IMR-90 (cell line): ENCODE measurements at regions not wholly inside any gene's neighbourhood (a gene's known extent, or its start where the extent isn't known, plus 50 kb on each side); places are given as distances from the start of the nearest gene placed in this dataset.

Experiments
- ATAC-seq: fragments of 200-7000 bp; cut with Tn5 transposase; 2 replicates; pipeline ENCODE4 v1.9.1; 2020; ENCODE audit warnings: low read depth, mild to moderate bottlenecking, moderate library complexity
- BruUV-seq: library from RNA; stranded (reverse); fragments of 400-500 nt; replicated peaks from 2 replicates; lab custom pipeline; 2021; lab: Mats Ljungman, UMichigan
- CTCF ChIA-PET: fragments of 300-600 bp; formaldehyde crosslinking; extraction: SDS; loops from one replicate; lab custom pipeline; 2021; ENCODE audit warnings: antibody characterized with exemption; lab: Yijun Ruan, JAX
- POLR2A ChIA-PET: fragments of 300-600 bp; sonication (Branson Sonifier 250); formaldehyde crosslinking; loops from one replicate; lab custom pipeline; 2022; ENCODE audit warnings: antibody characterized with exemption; ENCODE audit not compliant: unreplicated experiment; lab: Charles Lee
- DNase-seq: peaks from one replicate; pipeline ENCODE4 v3.0.0; 2013
- H2AFZ ChIP-seq: replicated peaks from 2 replicates; pipeline ENCODE3; 2013; ENCODE audit warnings: low read length, mild to moderate bottlenecking; ENCODE audit not compliant: poor library complexity
- H2AK5ac ChIP-seq: 2 replicates; pipeline ENCODE4 v1.6.1; 2013; ENCODE audit warnings: low read depth, low read length, inconsistent platforms
- H2AK9ac ChIP-seq: replicated peaks from 2 replicates; pipeline ENCODE3; 2013; ENCODE audit warnings: mild to moderate bottlenecking, low read depth, low read length, moderate library complexity; ENCODE audit not compliant: poor library complexity
- H2BK120ac ChIP-seq: 2 replicates; pipeline ENCODE4 v1.6.1; 2013; ENCODE audit warnings: low read depth, low read length, inconsistent platforms
- H2BK15ac ChIP-seq: 3 replicates; pipeline ENCODE4 v1.6.1; 2013; ENCODE audit warnings: low read depth, low read length, inconsistent platforms
- H2BK20ac ChIP-seq: 2 replicates; pipeline ENCODE4 v1.6.1; 2013; ENCODE audit warnings: low read depth, mild to moderate bottlenecking, inconsistent platforms, low read length, moderate library complexity
- H2BK5ac ChIP-seq: 2 replicates; pipeline ENCODE4 v1.6.1; 2013; ENCODE audit warnings: mild to moderate bottlenecking, low read depth, low read length, inconsistent platforms; ENCODE audit not compliant: poor library complexity, severe bottlenecking
- H3K14ac ChIP-seq: replicated peaks from 2 replicates; pipeline ENCODE4 v1.6.1; 2013; ENCODE audit warnings: low read depth, low read length, inconsistent platforms
- H3K18ac ChIP-seq: 2 replicates; pipeline ENCODE4 v1.6.1; 2013; ENCODE audit warnings: low read depth, low read length, control low read depth
- H3K23ac ChIP-seq: 2 replicates; pipeline ENCODE4 v1.6.1; 2013; ENCODE audit warnings: low read depth, low read length, inconsistent platforms
- H3K27ac ChIP-seq: 2 replicates; pipeline ENCODE4 v1.5.1; 2013; ENCODE audit warnings: mild to moderate bottlenecking, control low read depth, low read length; ENCODE audit not compliant: insufficient read depth
- H3K27me3 ChIP-seq: 2 replicates; pipeline ENCODE4 v1.6.1; 2013; ENCODE audit warnings: low read length; ENCODE audit not compliant: control insufficient read depth, insufficient read depth
- H3K36me3 ChIP-seq: 2 replicates; pipeline ENCODE4 v1.6.1; 2013; ENCODE audit warnings: low read length, mixed read lengths; ENCODE audit not compliant: control insufficient read depth, insufficient read depth
- H3K4ac ChIP-seq: 2 replicates; pipeline ENCODE4 v1.6.1; 2013; ENCODE audit warnings: low read depth, low read length, inconsistent platforms
- H3K4me1 ChIP-seq: 2 replicates; pipeline ENCODE4 v1.6.1; 2013; ENCODE audit warnings: low read length, mixed read lengths; ENCODE audit not compliant: control insufficient read depth, insufficient read depth
- H3K4me2 ChIP-seq: 2 replicates; pipeline ENCODE4 v1.6.1; 2013; ENCODE audit warnings: low read depth, mild to moderate bottlenecking, control low read depth, low read length, moderate library complexity
- H3K4me3 ChIP-seq: 2 replicates; pipeline ENCODE4 v1.5.1; 2013; ENCODE audit warnings: low read depth, mild to moderate bottlenecking, control low read depth, low read length, moderate library complexity; ENCODE audit not compliant: insufficient read depth
- H3K56ac ChIP-seq: 2 replicates; pipeline ENCODE4 v1.6.1; 2013; ENCODE audit warnings: low read length, inconsistent platforms; ENCODE audit not compliant: insufficient read depth; ENCODE audit errors: extremely low read depth
- H3K79me1 ChIP-seq, 2 experiments: 2 replicates each; pipeline ENCODE4 v1.6.1; 2013; ENCODE audit warnings: low read length in 2 of 2, inconsistent platforms in 1 of 2, low read depth in 1 of 2
- H3K9ac ChIP-seq: 2 replicates; pipeline ENCODE4 v1.6.1; 2013; ENCODE audit warnings: low read depth, low read length, control low read depth
- H3K9me1 ChIP-seq: 2 replicates; pipeline ENCODE4 v1.6.1; 2013; ENCODE audit warnings: low read length, inconsistent platforms; ENCODE audit not compliant: insufficient read depth
- H3K9me3 ChIP-seq: 2 replicates; pipeline ENCODE4 v1.6.1; 2013; ENCODE audit warnings: low read length; ENCODE audit not compliant: control insufficient read depth, insufficient read depth
- H4K20me1 ChIP-seq: 2 replicates; pipeline ENCODE4 v1.6.1; 2013; ENCODE audit warnings: low read length, inconsistent platforms; ENCODE audit not compliant: insufficient read depth
- H4K5ac ChIP-seq: 2 replicates; pipeline ENCODE4 v1.6.1; 2013; ENCODE audit warnings: mild to moderate bottlenecking, low read depth, low read length, control low read depth
- H4K8ac ChIP-seq, 2 experiments: 2 replicates each; pipeline ENCODE4 v1.6.1; 2013; ENCODE audit warnings: low read depth in 2 of 2, low read length in 2 of 2, control low read depth in 1 of 2, inconsistent platforms in 1 of 2
- H4K91ac ChIP-seq: 2 replicates; pipeline ENCODE4 v1.6.1; 2013; ENCODE audit warnings: low read depth, low read length, inconsistent platforms; ENCODE audit not compliant: insufficient read depth
- BHLHE40 ChIP-seq: fragments of 150-350 bp; IDR thresholded peaks from 2 replicates; pipeline ENCODE4 v1.6.1; 2016; ENCODE audit warnings: mild to moderate bottlenecking, low read depth, low read length
- CEBPB ChIP-seq: IDR thresholded peaks from 2 replicates; pipeline ENCODE4 v1.6.1; 2012; ENCODE audit warnings: low read depth, low read length, improper control_type of control experiment
- CHD1 ChIP-seq: IDR thresholded peaks from 2 replicates; pipeline ENCODE4 v1.6.1; 2012; ENCODE audit warnings: low read depth, low read length, improper control_type of control experiment
- FOS ChIP-seq: fragments of 150-350 bp; IDR thresholded peaks from 2 replicates; pipeline ENCODE4 v1.6.1; 2016; ENCODE audit warnings: low read depth, low read length
- MAFK ChIP-seq: IDR thresholded peaks from 2 replicates; pipeline ENCODE4 v1.6.1; 2012; ENCODE audit warnings: low read depth, low read length, improper control_type of control experiment
- MAZ ChIP-seq: IDR thresholded peaks from 2 replicates; pipeline ENCODE4 v1.6.1; 2012; ENCODE audit warnings: low read depth, mild to moderate bottlenecking, low read length, improper control_type of control experiment, moderate library complexity, borderline replicate concordance
- MXI1 ChIP-seq: IDR thresholded peaks from 2 replicates; pipeline ENCODE4 v1.6.1; 2012; ENCODE audit warnings: low read depth, mild to moderate bottlenecking, low read length, moderate library complexity, borderline replicate concordance
- NFE2L2 ChIP-seq: fragments of 150-350 bp; IDR thresholded peaks from 2 replicates; pipeline ENCODE4 v1.6.1; 2016; ENCODE audit warnings: low read depth, mild to moderate bottlenecking, low read length
- POLR2A ChIP-seq: IDR thresholded peaks from 2 replicates; pipeline ENCODE4 v1.6.1; 2012; ENCODE audit warnings: mild to moderate bottlenecking, low read depth, low read length
- RAD21 ChIP-seq: IDR thresholded peaks from 2 replicates; pipeline ENCODE4 v1.6.1; 2012; ENCODE audit warnings: low read length, improper control_type of control experiment
- RCOR1 ChIP-seq: IDR thresholded peaks from 2 replicates; pipeline ENCODE4 v1.6.1; 2012; ENCODE audit warnings: mild to moderate bottlenecking, low read length, improper control_type of control experiment; ENCODE audit not compliant: insufficient replicate concordance
- RFX5 ChIP-seq: IDR thresholded peaks from 2 replicates; pipeline ENCODE4 v1.8.0; 2012; ENCODE audit warnings: low read depth, mild to moderate bottlenecking, low read length, moderate library complexity
- SMC3 ChIP-seq: fragments of 150-350 bp; IDR thresholded peaks from 2 replicates; pipeline ENCODE4 v1.6.1; 2016; ENCODE audit warnings: low read depth, mild to moderate bottlenecking, antibody characterized with exemption, low read length, moderate library complexity
- WGBS, 2 experiments: methylation state at CpG; one replicate each; pipeline versions ENCODE4 v1.1.5 to v1.1.7; 2013; ENCODE audit warnings: missing lambda C conversion rate in 2 of 2; ENCODE audit not compliant: insufficient read length in 1 of 2; ENCODE audit errors: extremely low coverage in 2 of 2; 5-methylcytosine and 5-hydroxymethylcytosine counted together
- dilution Hi-C: fragments of 300-500 bp; cut with HindIII; formaldehyde crosslinking; loops from one replicate; pipeline ENCODE4 v1.14.3; 2018; ENCODE audit warnings: low sequenced_read_pairs; ENCODE audit not compliant: unreplicated experiment
- in situ Hi-C: fragments of 300-500 bp; cut with MboI; formaldehyde crosslinking; loops from 3 replicates; pipeline ENCODE4 v1.14.3; 2019; ENCODE audit warnings: low sequenced_read_pairs, inconsistent platforms, mixed read lengths
- intact Hi-C: fragments of 100-400 bp; cut with micrococcal nuclease; formaldehyde crosslinking; loops from 2 replicates; pipeline ENCODE4 v1.10.0; 2022
- TF ChIP-seq, protein P1 (sequence below): conservative IDR thresholded peaks from 2 replicates; pipeline ENCODE4 v1.5.1; 2012; ENCODE audit warnings: mild to moderate bottlenecking, low read depth, low read length, improper control_type of control experiment
- TF ChIP-seq, protein P2 (sequence below): fragments of 150-350 bp; IDR thresholded peaks from 2 replicates; pipeline ENCODE4 v1.6.1; 2016; ENCODE audit warnings: low read depth, mild to moderate bottlenecking, low read length, moderate library complexity, borderline replicate concordance
- TF ChIP-seq, protein P3 (sequence below): fragments of 150-350 bp; IDR thresholded peaks from 2 replicates; pipeline ENCODE4 v1.6.1; 2017; ENCODE audit warnings: mild to moderate bottlenecking, antibody characterized with exemption, low read length, low read depth

DNA sequence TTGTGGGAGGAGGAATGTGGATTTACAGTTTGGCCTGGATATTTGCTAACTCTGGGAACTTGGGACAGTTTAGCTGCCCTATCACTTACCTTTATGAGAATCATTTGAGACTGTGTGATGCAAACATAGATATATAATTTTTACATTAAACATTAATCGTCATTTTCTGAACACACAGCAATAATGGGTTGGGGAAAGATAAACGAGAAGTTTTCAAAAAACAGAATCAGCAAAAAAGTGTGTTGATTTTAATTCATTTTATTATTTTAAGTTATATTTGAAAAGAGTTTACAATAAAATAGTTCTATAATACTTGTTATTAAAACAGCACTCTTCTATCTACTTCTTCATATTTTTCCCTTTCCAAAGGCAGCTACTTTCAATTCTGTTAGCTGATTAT is 813.3 kb downstream of the SLC4A3 start:
- Histone ChIP-seq H3K9ac (no peak overlapping the region), H2BK15ac (no peak overlapping the region), H2BK20ac (no peak overlapping the region), H4K91ac (no peak overlapping the region), H2AFZ (no peak overlapping the region), H3K4ac (no peak overlapping the region), H3K79me1 (no peaks in the 10 kb centered on the region), H2AK5ac (no peak overlapping the region), H3K4me1 (no peaks in the 10 kb centered on the region), H2BK120ac (no peak overlapping the region), H3K27me3 (no peaks in the 10 kb centered on the region), H3K9me1 (peaks cover under 1% of the 10 kb centered on the region; the same call in 1 of the 2 replicates), H4K8ac (no peak overlapping the region), H3K23ac (no peak overlapping the region), H4K5ac (no peak overlapping the region), H3K9me3 (no peaks in the 10 kb centered on the region), H3K18ac (no peak overlapping the region), H3K14ac (no peak overlapping the region), H3K4me2 (no peak overlapping the region), H4K20me1 (no peaks in the 10 kb centered on the region), H3K56ac (no peak overlapping the region), H3K4me3 (no peak overlapping the region), H3K27ac (no peak overlapping the region), H2AK9ac (no peak overlapping the region), H3K36me3 (no peaks in the 10 kb centered on the region), H2BK5ac (no peak overlapping the region)
- intact Hi-C loops (no loop called here), dilution Hi-C loops (no loop called here), in situ Hi-C loops (no loop called here)
- TF ChIP-seq MAZ (no peak), POLR2A (no peak), CEBPB (no peak), RCOR1 (no peak), MAFK (no peak), CHD1 (no peak), SMC3 (no peak), RFX5 (no peak), FOS (no peak), MXI1 (no peak), BHLHE40 (no peak), NFE2L2 (no peak), RAD21 (no peak)
- TF ChIP-seq, protein P1, sequence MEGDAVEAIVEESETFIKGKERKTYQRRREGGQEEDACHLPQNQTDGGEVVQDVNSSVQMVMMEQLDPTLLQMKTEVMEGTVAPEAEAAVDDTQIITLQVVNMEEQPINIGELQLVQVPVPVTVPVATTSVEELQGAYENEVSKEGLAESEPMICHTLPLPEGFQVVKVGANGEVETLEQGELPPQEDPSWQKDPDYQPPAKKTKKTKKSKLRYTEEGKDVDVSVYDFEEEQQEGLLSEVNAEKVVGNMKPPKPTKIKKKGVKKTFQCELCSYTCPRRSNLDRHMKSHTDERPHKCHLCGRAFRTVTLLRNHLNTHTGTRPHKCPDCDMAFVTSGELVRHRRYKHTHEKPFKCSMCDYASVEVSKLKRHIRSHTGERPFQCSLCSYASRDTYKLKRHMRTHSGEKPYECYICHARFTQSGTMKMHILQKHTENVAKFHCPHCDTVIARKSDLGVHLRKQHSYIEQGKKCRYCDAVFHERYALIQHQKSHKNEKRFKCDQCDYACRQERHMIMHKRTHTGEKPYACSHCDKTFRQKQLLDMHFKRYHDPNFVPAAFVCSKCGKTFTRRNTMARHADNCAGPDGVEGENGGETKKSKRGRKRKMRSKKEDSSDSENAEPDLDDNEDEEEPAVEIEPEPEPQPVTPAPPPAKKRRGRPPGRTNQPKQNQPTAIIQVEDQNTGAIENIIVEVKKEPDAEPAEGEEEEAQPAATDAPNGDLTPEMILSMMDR: no peak
- TF ChIP-seq, protein P2, sequence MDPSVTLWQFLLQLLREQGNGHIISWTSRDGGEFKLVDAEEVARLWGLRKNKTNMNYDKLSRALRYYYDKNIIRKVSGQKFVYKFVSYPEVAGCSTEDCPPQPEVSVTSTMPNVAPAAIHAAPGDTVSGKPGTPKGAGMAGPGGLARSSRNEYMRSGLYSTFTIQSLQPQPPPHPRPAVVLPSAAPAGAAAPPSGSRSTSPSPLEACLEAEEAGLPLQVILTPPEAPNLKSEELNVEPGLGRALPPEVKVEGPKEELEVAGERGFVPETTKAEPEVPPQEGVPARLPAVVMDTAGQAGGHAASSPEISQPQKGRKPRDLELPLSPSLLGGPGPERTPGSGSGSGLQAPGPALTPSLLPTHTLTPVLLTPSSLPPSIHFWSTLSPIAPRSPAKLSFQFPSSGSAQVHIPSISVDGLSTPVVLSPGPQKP: no peak
- TF ChIP-seq, protein P3, sequence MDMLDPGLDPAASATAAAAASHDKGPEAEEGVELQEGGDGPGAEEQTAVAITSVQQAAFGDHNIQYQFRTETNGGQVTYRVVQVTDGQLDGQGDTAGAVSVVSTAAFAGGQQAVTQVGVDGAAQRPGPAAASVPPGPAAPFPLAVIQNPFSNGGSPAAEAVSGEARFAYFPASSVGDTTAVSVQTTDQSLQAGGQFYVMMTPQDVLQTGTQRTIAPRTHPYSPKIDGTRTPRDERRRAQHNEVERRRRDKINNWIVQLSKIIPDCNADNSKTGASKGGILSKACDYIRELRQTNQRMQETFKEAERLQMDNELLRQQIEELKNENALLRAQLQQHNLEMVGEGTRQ: no peak
- ChIA-PET POLR2A (no interaction called here), CTCF (interaction anchor here (0.9 kb wide), 1 partner anchor 10 kb away, joined by 3 read pairs; no protein-coding TSS in a partner anchor)
- DNase-seq (no peak), ATAC-seq (no peak)
- BruUV-seq: no TSS peak
- no CpG with 5 or more reads among the region's 2 CpGs for WGBS, 2 experiments
